ENCODE measurements at regions not wholly inside any gene's neighbourhood (a gene's known extent, or its start where the extent isn't known, plus 50 kb on each side); places are given as distances from the start of the nearest gene placed in this dataset.
"Not testable (repeated sequence)": the region's sequence is repeated elsewhere in the genome, so short reads cannot be mapped to it uniquely, and the experiment has no call there.

DNA sequence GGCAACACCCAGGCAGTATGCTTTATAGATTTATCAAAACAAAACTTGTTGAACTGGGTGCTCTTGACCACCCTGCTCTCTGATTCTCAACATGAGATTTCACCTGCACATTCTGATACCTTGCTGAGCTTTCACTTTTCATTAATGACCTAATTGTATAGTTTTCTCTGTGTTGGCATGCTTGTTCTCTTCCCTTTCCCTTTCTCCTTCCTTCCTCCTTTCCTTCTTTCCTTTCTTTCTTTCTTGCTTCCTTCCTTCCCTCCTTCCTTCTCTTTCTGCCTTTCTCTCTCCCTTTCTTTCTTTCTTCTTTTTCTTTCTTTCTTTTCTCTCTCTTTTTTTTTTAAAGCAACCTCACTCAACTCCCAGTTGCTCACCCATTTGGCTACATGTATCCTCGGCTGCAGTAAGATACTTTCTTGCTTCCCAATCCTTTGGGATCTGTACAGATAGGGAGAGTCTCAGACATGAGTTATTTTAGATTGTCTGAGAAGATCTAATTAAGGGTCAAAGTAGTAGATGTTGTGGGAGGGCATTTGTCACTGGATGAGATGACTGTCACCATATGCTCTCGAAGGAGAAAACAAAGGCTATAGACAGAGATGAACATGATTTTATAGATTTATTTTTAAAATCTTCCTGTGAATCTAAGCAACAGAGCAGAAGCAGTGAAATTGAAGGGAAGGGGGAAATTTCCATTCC lies 458.0 kb downstream of the USP25 start:
- no peak for DNase-seq

DNA sequence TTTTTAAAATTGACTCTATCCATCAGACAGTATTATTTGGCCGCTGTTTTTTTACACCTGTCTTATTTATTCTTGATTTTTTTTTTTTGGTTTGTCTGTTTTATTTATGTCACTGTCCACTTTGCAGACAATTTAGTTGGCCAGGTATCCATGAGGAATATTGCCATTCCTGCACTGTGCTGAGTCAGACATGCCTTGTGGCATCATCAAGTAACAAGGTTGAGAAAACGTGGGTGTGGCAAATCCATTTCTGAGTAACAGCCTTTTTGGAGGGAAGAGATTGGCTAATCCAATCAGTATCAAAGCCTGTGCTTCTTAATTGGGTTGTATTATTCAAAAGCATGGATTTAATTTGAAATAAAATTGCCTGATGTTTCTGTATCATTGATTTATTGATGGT lies 463.1 kb downstream of the USP25 start:
- no peak for DNase-seq

DNA sequence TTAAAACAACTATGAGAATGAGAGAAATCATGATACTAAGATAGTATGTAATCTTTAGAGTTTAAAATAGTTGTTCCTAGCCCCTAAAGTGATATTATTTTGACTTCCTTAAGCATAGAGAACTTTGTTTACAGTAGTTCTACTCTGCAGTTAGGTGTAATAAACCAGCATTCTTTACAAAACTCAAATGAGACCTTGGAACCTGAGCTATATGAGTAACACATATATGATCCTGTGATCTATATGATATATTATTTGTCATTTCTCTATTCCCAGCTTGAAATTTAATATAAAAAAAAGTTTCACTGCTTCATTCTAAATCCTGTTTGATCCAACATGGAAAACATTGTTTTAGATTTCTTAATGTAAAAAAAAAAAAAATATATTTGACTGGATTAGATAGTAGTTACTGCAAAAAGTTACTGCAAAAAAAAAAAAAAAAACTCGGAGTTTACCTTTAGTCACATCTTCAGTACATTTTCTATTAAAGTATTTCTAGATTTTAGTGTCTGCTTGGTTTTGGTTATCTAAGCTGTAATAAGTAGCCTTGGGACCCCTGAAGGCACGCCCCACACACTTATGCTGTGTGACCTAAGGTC lies 463.8 kb downstream of the USP25 start:
- no peak for DNase-seq

DNA sequence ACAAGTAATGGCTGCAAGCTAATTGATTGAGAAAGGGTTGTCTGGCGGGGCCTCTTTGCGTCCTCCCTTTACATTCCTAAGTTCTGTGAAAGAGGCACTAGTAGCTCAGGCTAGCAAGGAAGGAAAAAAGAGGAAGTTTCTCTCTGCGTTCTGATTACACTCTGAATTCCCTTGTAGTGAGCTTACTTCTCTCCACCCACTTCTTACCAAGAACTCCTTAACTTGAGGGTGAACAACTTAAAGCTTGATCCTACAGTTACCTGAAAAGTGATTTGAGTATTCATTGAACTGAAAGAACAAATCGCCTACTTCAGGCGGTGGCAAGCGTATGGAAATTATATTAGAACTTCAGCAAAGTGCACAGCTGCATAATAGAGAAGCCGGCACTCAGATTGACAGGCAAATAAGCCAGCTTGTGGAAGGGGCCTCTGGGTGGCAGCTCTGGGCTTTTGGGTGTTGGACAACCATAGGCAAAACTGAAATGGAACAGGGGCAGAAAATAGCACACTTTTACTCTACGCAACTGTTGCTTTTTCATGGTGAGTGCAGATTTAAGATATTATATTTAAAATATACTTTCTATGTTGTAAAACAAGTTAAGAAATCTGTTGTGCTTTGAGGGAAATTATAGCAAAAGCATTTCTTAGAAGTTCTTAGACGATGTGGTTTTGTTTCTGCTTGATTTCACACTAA lies 464.5 kb downstream of the USP25 start:
- DNase-seq: peak; percentile 34

DNA sequence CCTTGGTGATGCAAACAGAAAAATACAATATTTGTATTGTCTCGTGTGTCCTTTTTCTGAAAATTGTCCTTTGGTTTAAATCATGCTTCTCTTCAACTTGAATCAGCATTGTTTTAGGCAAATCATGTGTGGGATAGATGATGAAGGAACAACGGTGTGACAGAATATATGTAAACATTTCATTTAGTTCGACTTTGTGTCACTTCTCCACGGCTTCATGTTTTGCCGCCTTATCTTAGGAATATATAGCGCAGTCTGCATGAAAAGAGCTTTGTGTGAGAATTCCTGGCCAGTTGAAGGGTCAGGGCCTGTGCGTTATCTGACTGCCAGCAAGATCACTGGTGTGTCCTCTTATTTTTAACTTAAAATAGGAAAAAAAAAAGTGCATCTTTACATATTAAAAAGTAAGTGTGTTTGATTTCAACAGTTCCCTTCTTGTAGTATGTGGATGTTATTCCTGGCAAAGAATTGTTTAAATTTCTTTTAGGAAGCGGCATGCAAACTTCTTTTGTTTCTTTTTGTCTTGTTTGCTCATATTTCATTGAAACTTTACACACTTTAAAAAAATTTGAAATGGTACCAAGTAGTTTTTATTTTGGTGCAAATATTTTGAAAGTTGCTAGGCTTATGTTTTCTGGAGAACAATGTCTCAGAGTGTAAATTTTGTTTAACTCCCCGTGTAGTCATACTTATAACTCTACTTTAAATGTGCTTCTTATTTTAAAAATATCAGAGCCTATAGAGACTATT lies 465.2 kb downstream of the USP25 start:
- DNase-seq: no peak

- DNase-seq: no peak
These were observed 465.7 kb downstream of the USP25 start for GRCh38 chr21:16195538-16195910.

- no peak for DNase-seq
These were observed 466.2 kb downstream of the USP25 start for GRCh38 chr21:16196001-16196400.

DNA sequence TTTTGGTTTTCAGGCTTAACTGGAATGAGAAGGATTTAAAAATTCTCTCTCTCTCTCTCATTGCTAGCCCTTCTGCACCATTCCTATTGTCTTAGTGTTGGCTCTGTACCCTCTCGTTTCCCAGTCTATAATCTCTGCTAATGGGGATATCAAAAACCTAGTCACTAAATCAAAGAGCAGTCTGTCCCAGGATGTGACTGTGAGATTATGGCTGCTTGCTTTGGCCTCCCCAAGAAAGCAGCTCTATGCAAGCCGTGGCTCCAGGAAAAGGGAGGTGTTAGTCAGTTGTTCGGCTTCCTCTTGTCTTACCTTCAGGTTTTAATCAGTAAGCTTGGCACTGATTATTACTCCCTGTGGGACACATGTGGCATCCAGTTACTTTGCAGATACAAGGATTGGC lies 468.8 kb downstream of the USP25 start:
- no peak for DNase-seq

- DNase-seq: no peak
These were observed 469.8 kb downstream of the USP25 start for GRCh38 chr21:16199539-16199938.

- no peak for DNase-seq
These were observed 471.9 kb downstream of the USP25 start for GRCh38 chr21:16201718-16202117.

GRCh38 chr21:16205527-16205926 lies 475.7 kb downstream of the USP25 start:
- DNase-seq: no peak

- no peak for DNase-seq
These were observed 481.8 kb downstream of the USP25 start for GRCh38 chr21:16211339-16212303.

GRCh38 chr21:16213518-16213917 lies 483.7 kb downstream of the USP25 start:
- no peak for DNase-seq

- DNase-seq: no peak
These were observed 485.4 kb downstream of the USP25 start for GRCh38 chr21:16215193-16215592.

DNA sequence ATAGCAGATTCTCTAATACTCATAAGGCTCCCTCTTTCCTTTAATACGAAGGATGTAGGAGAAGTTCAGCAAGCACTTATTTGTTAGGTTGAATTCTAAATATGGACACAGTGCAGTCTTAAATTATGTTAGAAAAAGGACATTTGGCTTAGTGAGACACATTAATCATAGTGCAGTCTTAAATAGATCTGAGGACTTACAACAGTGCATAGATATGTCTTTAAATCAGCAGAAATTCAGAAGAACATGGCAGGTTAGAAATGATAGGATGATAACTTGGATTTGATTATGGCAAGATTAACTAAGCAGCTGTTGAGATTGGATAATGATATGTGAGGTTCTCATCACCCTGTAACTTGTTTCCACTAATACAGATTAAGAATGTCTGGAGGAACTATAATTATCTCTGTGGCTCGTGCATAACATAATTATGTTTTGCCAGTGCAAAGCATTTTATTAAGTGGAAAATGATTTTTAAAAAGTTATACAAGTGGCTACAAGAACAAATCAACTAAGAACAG lies 485.9 kb downstream of the USP25 start:
- DNase-seq: no peak

DNA sequence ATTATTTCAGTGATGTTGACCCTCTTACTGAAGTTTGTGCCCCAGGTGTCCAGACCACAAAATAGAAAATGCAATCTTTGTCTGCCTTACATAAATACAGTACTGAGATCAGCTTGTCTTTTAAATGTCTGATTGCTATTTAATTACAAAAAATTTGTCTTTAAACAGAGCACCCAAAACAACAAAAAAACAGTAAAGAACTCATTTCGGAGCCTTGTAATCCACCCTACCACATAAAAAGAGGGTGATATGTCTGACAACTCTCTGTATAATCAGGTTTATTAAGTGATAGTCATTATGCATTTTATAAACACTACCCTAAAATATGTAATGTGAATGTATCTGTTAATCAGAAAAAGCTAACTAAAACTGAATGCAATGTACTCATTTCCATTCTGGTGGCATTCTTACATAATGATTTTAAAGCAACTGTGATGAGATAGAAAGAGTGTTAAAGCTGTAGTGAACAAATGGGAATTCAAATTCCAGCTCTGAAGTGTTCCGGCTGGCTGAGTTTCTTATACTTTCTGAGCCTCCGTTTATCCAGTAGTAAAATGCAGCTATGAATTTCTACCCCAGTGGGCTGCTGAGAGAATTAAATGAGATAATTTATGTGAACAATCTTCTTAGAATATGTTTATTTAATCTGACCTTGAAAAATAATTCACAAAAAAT lies 486.6 kb downstream of the USP25 start:
- no peak for DNase-seq

DNA sequence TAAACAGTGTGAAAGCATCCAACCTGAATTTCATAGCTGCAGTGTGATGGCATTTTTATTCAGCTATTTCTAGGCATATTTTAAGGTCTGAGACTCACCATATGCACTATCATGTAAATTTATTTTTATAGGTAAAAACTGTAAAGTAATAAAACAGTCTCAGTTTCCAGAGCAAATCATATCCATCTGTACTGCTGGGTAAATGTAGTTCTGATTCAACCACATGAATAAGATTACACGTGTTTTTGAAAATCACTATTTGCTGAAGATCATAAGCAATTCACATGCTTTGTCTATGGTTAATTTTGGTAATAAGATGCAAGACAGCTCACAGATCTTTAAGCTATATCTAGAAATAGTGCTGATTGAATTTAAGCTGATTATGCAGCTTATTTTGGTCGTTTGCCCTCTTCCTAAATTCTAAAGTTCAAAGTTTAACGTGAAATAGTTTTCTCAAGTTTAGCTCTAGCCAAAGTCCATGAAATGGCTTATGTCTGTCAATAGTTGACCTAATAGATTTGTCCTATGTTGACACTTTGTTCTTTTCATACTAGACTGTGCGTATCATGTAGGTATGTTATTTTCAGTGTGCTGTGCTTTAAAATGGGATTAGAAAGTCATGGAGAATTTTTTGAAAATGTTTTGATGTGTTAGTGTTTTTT lies 489.0 kb downstream of the USP25 start:
- DNase-seq: no peak

GRCh38 chr21:16224756-16225155 lies 495.0 kb downstream of the USP25 start:
- not testable (repeated sequence) for DNase-seq

DNA sequence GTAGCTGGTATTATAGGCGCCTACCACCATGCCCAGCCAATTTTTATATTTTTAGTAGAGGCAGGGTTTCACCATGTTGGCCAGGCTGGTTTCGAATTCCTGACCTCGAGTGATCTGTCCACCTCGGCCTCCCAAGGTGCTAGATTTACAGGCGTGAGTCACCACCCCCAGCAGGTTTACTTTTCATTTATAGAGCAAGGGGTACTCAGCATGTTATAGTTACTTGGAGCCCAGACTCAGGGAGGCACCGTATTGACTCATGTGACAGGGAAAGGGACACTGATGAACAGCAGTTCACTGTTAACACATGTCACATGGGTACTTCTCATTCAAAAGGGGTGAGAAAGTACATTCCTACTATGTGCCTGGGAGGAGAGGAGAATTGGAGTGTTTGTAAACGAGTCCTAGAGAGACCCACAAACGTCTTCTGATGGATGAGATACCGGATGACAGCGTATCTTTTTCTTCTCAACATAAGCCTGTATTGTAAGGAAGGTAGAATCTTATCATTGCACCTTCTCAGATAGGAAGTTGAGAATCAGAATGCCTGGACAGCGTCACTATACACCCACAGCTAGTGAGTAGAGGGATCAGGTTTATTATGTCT lies 510.0 kb downstream of the USP25 start:
- DNase-seq: no peak

DNA sequence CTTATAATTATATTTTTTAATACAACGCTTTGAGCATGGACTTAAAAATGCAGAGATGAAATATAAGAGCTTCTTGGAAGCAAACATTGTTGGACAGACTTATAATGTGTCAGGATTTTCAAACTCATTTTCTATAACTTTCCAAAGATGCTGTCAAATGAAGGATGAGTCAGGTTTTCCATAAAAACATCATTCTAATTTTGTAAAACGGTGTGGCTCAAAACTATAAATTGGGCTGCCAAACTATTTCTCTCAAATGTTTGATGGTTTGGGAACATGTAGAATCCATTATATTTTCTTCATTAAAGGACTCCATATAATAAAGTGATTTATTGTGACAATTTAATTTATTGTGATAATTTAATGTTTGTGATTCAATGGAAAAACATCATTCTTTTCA lies 511.2 kb downstream of the USP25 start:
- no peak for DNase-seq
